ENCODE measurements at regions not wholly inside any gene's neighbourhood (a gene's known extent, or its start where the extent isn't known, plus 50 kb on each side); places are given as distances from the start of the nearest gene placed in this dataset.

- DNase-seq (ENCODE audit: low spot score): no peak
- Mint-ChIP-seq H3K4me1 (ENCODE audit: low read depth) (no peaks in the 10 kb centered on the region), H3K4me3 (no peak overlapping the region), H3K27ac (no peak overlapping the region), H3K27me3 (ENCODE audit: low read depth) (no peaks in the 10 kb centered on the region), H3K9me3 (no peaks in the 10 kb centered on the region), H3K36me3 (ENCODE audit: low read depth) (no peaks in the 10 kb centered on the region)
Observed at GRCh38 chrX:120769576-120770341, 105.9 kb downstream of the CT47B1 start.

- Mint-ChIP-seq H3K36me3 (ENCODE audit: low read depth) (no peaks in the 10 kb centered on the region), H3K4me1 (ENCODE audit: low read depth) (no peaks in the 10 kb centered on the region), H3K9me3 (no peaks in the 10 kb centered on the region), H3K27ac (no peak overlapping the region), H3K4me3 (no peak overlapping the region), H3K27me3 (ENCODE audit: low read depth) (no peaks in the 10 kb centered on the region)
- DNase-seq (ENCODE audit: low spot score): no peak
Observed at GRCh38 chrX:120768681-120769080, 107.0 kb downstream of the CT47B1 start.

DNA sequence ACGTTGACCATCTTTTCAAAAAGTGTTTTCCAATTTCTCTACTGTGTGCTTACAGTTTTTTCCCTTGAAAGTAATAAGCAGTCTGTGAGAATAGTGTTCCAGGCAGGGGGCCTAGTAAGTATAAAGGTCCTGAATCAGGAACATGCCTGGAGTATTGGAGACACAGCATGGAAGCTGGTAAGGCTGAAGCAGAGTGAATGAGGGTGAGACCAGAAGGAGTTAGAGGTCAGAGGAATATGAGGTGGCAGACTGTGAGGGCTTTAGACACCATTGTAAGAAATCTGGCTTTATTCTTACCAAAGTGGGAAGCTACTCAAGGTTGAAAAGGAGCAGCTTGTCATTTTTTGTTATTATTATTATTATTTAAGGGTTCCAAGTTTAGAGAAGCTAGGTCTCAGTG is 107.4 kb downstream of the CT47B1 start:
- Mint-ChIP-seq H3K4me3 (no peak overlapping the region), H3K27ac (no peak overlapping the region), H3K4me1 (ENCODE audit: low read depth) (no peaks in the 10 kb centered on the region), H3K9me3 (no peaks in the 10 kb centered on the region), H3K36me3 (ENCODE audit: low read depth) (no peaks in the 10 kb centered on the region), H3K27me3 (ENCODE audit: low read depth) (no peaks in the 10 kb centered on the region)
- DNase-seq (ENCODE audit: low spot score): no peak

GRCh38 chrX:120763269-120763668 is 112.4 kb downstream of the CT47B1 start:
- Mint-ChIP-seq H3K4me3 (no peak overlapping the region), H3K9me3 (no peaks in the 10 kb centered on the region), H3K27ac (no peak overlapping the region), H3K36me3 (ENCODE audit: low read depth) (no peaks in the 10 kb centered on the region), H3K4me1 (ENCODE audit: low read depth) (no peaks in the 10 kb centered on the region), H3K27me3 (ENCODE audit: low read depth) (no peaks in the 10 kb centered on the region)
- DNase-seq (ENCODE audit: low spot score): no peak

- no peak for DNase-seq (ENCODE audit: low spot score)
- no peaks in the 10 kb centered on the region for H3K4me1 Mint-ChIP-seq (ENCODE audit: low read depth)
- no peaks in the 10 kb centered on the region for H3K36me3 Mint-ChIP-seq (ENCODE audit: low read depth)
Observed at GRCh38 chrX:120761810-120762209, 113.9 kb downstream of the CT47B1 start.

DNA sequence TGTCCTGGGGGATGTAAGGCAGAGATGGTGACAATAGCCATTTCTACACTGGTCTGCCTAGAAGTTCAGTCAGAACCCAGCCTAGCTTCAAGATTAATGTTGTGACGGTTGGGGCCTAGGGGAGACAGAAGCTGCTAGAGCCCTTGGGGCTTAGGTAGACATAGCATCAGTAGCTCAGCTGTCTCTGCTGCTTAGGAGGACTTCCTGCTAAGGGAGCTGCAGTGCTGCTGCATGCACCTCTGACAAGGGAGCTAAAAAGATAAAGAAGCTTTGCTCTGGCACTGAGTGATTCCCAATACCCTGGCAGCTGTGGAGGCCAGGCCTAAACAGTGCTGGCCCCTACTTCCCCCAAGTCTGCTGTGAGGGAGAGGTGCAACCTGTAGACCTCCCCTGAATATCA is 116.0 kb downstream of the CT47B1 start:
- no peak for DNase-seq (ENCODE audit: low spot score)
- H3K36me3 Mint-ChIP-seq (ENCODE audit: low read depth): no peaks in the 10 kb centered on the region
- no peaks in the 10 kb centered on the region for H3K27me3 Mint-ChIP-seq (ENCODE audit: low read depth)
- peaks cover 10% of the 10 kb centered on the region for H3K4me1 Mint-ChIP-seq (ENCODE audit: low read depth)
- H3K27ac Mint-ChIP-seq: no peak overlapping the region
- H3K4me3 Mint-ChIP-seq: no peak overlapping the region
- no peaks in the 10 kb centered on the region for H3K9me3 Mint-ChIP-seq

More at GRCh38 chrX:120761810-120762209, 113.9 kb downstream of the CT47B1 start:
- H3K27ac Mint-ChIP-seq: no peak overlapping the region
- no peaks in the 10 kb centered on the region for H3K27me3 Mint-ChIP-seq (ENCODE audit: low read depth)
- H3K4me3 Mint-ChIP-seq: no peak overlapping the region
- H3K9me3 Mint-ChIP-seq: no peaks in the 10 kb centered on the region

GRCh38 chrX:120755066-120755846 is 120.4 kb downstream of the CT47B1 start:
- H3K4me3 Mint-ChIP-seq: no peak overlapping the region
- H3K9me3 Mint-ChIP-seq: no peaks in the 10 kb centered on the region
- no peak overlapping the region for H3K27ac Mint-ChIP-seq
- H3K27me3 Mint-ChIP-seq (ENCODE audit: low read depth): no peaks in the 10 kb centered on the region
- no peak for DNase-seq (ENCODE audit: low spot score)
- peaks cover 29% of the 10 kb centered on the region for H3K4me1 Mint-ChIP-seq (ENCODE audit: low read depth)
- no peaks in the 10 kb centered on the region for H3K36me3 Mint-ChIP-seq (ENCODE audit: low read depth)

GRCh38 chrX:120753413-120754251 is 122.0 kb downstream of the CT47B1 start:
- no peaks in the 10 kb centered on the region for H3K36me3 Mint-ChIP-seq (ENCODE audit: low read depth)
- no peaks in the 10 kb centered on the region for H3K27me3 Mint-ChIP-seq (ENCODE audit: low read depth)
- peak overlapping the region; percentile 18 for H3K4me3 Mint-ChIP-seq
- peaks cover 34% of the 10 kb centered on the region for H3K4me1 Mint-ChIP-seq (ENCODE audit: low read depth)
- H3K27ac Mint-ChIP-seq: no peak overlapping the region
- no peak for DNase-seq (ENCODE audit: low spot score)
- H3K9me3 Mint-ChIP-seq: no peaks in the 10 kb centered on the region

- Mint-ChIP-seq H3K36me3 (ENCODE audit: low read depth) (no peaks in the 10 kb centered on the region), H3K27me3 (ENCODE audit: low read depth) (no peaks in the 10 kb centered on the region), H3K27ac (peak overlapping the region; percentile 34), H3K4me1 (ENCODE audit: low read depth) (peaks cover 34% of the 10 kb centered on the region), H3K9me3 (no peaks in the 10 kb centered on the region), H3K4me3 (peak overlapping the region; percentile 7)
- DNase-seq (ENCODE audit: low spot score): no peak
Observed at GRCh38 chrX:120752431-120753082, 122.7 kb upstream of the C1GALT1C1 start.

DNA sequence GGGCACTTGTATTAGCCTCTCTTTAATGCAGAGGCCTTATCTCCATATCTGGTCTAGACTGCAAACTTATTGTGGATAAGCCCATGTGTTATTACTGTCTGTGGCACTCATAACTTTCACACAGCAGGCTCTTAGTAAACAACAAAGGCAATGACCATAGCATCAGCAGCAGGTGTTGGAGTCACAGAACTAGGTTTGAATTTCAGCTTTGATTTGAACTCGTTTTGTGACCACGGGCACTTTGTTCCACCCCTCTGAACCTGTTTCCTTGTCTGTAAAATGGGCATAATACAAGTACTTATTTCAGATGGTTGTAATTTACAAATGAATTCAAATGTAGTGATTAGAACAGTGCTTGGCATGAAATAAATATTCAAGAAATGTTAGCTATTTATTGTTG is 121.8 kb upstream of the C1GALT1C1 start:
- H3K4me1 Mint-ChIP-seq (ENCODE audit: low read depth): peaks cover 34% of the 10 kb centered on the region
- no peaks in the 10 kb centered on the region for H3K9me3 Mint-ChIP-seq
- no peaks in the 10 kb centered on the region for H3K27me3 Mint-ChIP-seq (ENCODE audit: low read depth)
- no peak for DNase-seq (ENCODE audit: low spot score)
- H3K36me3 Mint-ChIP-seq (ENCODE audit: low read depth): no peaks in the 10 kb centered on the region
- H3K27ac Mint-ChIP-seq: no peak overlapping the region
- H3K4me3 Mint-ChIP-seq: no peak overlapping the region

GRCh38 chrX:120750381-120750780 is 120.5 kb upstream of the C1GALT1C1 start:
- DNase-seq (ENCODE audit: low spot score): no peak
- peaks cover 30% of the 10 kb centered on the region for H3K4me1 Mint-ChIP-seq (ENCODE audit: low read depth)
- H3K4me3 Mint-ChIP-seq: no peak overlapping the region
- H3K27ac Mint-ChIP-seq: no peak overlapping the region
- no peaks in the 10 kb centered on the region for H3K27me3 Mint-ChIP-seq (ENCODE audit: low read depth)
- peaks cover 3% of the 10 kb centered on the region for H3K9me3 Mint-ChIP-seq
- no peaks in the 10 kb centered on the region for H3K36me3 Mint-ChIP-seq (ENCODE audit: low read depth)

GRCh38 chrX:120749141-120749846 is 119.4 kb upstream of the C1GALT1C1 start:
- peaks cover 20% of the 10 kb centered on the region for H3K4me1 Mint-ChIP-seq (ENCODE audit: low read depth)
- no peak for DNase-seq (ENCODE audit: low spot score)
- H3K27ac Mint-ChIP-seq: no peak overlapping the region
- H3K4me3 Mint-ChIP-seq: peak overlapping the region; percentile 62
- peaks cover 8% of the 10 kb centered on the region for H3K9me3 Mint-ChIP-seq
- peaks cover 2% of the 10 kb centered on the region for H3K36me3 Mint-ChIP-seq (ENCODE audit: low read depth)
- H3K27me3 Mint-ChIP-seq (ENCODE audit: low read depth): no peaks in the 10 kb centered on the region

DNA sequence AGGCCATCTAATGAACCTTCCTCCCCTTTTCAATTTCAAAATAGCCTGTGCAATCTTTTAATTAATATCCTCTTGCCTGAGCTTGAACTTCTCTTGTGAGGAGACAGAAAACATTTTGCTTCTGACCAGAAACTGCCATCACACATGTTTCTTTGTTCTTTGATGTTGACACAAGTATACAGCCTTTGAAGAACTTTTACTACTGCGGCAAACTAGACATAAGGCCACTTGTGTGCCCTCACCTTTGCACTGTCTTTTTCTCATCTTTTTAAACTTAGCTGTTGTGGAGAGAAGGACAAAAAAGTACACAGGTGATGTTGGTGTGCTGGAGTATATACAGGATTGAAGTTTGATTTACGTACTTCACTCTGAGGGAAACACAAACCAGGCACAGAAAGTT is 116.3 kb upstream of the C1GALT1C1 start:
- H3K4me1 Mint-ChIP-seq (ENCODE audit: low read depth): peaks cover 6% of the 10 kb centered on the region
- no peak for DNase-seq (ENCODE audit: low spot score)
- peaks cover 2% of the 10 kb centered on the region for H3K36me3 Mint-ChIP-seq (ENCODE audit: low read depth)
- H3K27me3 Mint-ChIP-seq (ENCODE audit: low read depth): no peaks in the 10 kb centered on the region
- H3K9me3 Mint-ChIP-seq: peaks cover 8% of the 10 kb centered on the region
- H3K4me3 Mint-ChIP-seq: no peak overlapping the region
- H3K27ac Mint-ChIP-seq: no peak overlapping the region

Measured in T-helper 2 cell treated with Interferon-gamma antibody and Interleukin-4, amounts not matched to agents 5 μg/mL and 100 μg/mL, for 36 hours (primary cell).